Keratinocyte (primary cell): ENCODE measurements at regions not wholly inside any gene's neighbourhood (a gene's known extent, or its start where the extent isn't known, plus 50 kb on each side); places are given as distances from the start of the nearest gene placed in this dataset.

ENCODE experiments used
- DNase-seq: peaks from one replicate; pipeline ENCODE4 v3.0.0-alpha.2; 2011; ENCODE audit warnings: low read depth, missing footprints, low spot score
- FAIRE-seq: peaks from 2 replicates; lab custom pipeline; 2011; peaks lifted over from hg19 to GRCh38; lab: Jason Lieb, UNC
- H2AFZ ChIP-seq: 2 replicates; pipeline ENCODE4 v1.6.0; 2012; ENCODE audit warnings: low read length, control low read depth, inconsistent platforms; ENCODE audit not compliant: control insufficient read depth
- H3K27ac ChIP-seq: 2 replicates; pipeline ENCODE4 v1.5.1; 2011; ENCODE audit warnings: low read length; ENCODE audit not compliant: control insufficient read depth, insufficient read depth
- H3K27me3 ChIP-seq: 3 replicates; pipeline ENCODE4 v1.6.0; 2011; ENCODE audit warnings: low read length; ENCODE audit not compliant: control insufficient read depth, insufficient read depth; ENCODE audit errors: extremely low read depth
- H3K36me3 ChIP-seq, 2 experiments: 2 replicates in 1 of 2; 3 replicates in 1 of 2; pipeline ENCODE4 v1.5.1; 2011; ENCODE audit warnings: low read length in 2 of 2, mild to moderate bottlenecking in 1 of 2; ENCODE audit not compliant: control insufficient read depth in 2 of 2, insufficient read depth in 2 of 2; ENCODE audit errors: extremely low read depth in 1 of 2
- H3K4me1 ChIP-seq: 3 replicates; pipeline ENCODE4 v1.5.1; 2011; ENCODE audit warnings: low read length; ENCODE audit not compliant: control insufficient read depth, insufficient read depth; ENCODE audit errors: extremely low read depth
- H3K4me2 ChIP-seq: 3 replicates; pipeline ENCODE4 v1.6.0; 2011; ENCODE audit warnings: low read depth, low read length; ENCODE audit not compliant: control insufficient read depth, insufficient read depth; ENCODE audit errors: extremely low read depth
- H3K4me3 ChIP-seq, 3 experiments: fragments of 200-600 bp in 1 of 3; sonication (generic) in 1 of 3; 2 replicates in 2 of 3; 3 replicates in 1 of 3; pipeline ENCODE4 v1.5.1; 2011 to 2016; ENCODE audit warnings: low read length in 3 of 3, mild to moderate bottlenecking in 3 of 3, control low read depth in 2 of 3, inconsistent platforms in 1 of 3, low read depth in 1 of 3, mixed read lengths in 1 of 3, mixed run types in 1 of 3, moderate library complexity in 1 of 3; ENCODE audit not compliant: control insufficient read depth in 2 of 3, insufficient read depth in 2 of 3; ENCODE audit errors: extremely low read depth in 1 of 3
- H3K79me2 ChIP-seq: 2 replicates; pipeline ENCODE4 v1.6.0; 2012; ENCODE audit warnings: low read length; ENCODE audit not compliant: control insufficient read depth, insufficient read depth
- H3K9ac ChIP-seq: 3 replicates; pipeline ENCODE4 v1.6.0; 2011; ENCODE audit warnings: low read length; ENCODE audit not compliant: control insufficient read depth, insufficient read depth; ENCODE audit errors: extremely low read depth
- H3K9me1 ChIP-seq: 3 replicates; pipeline ENCODE4 v1.6.0; 2011; ENCODE audit warnings: low read length; ENCODE audit not compliant: control insufficient read depth, insufficient read depth; ENCODE audit errors: extremely low read depth
- H3K9me3 ChIP-seq: 2 replicates; pipeline ENCODE4 v1.5.1; 2012; ENCODE audit warnings: low read depth, low read length; ENCODE audit not compliant: control insufficient read depth
- H4K20me1 ChIP-seq: 3 replicates; pipeline ENCODE4 v1.6.0; 2011; ENCODE audit warnings: low read length; ENCODE audit not compliant: control insufficient read depth, insufficient read depth; ENCODE audit errors: extremely low read depth
- CTCF ChIP-seq, 3 experiments: IDR thresholded peaks in 1 of 3; conservative IDR thresholded peaks in 1 of 3; optimal IDR thresholded peaks in 1 of 3; 2 replicates in 2 of 3; 3 replicates in 1 of 3; pipeline versions ENCODE3 to v1.5.1; 2011; ENCODE audit warnings: low read length in 3 of 3, mild to moderate bottlenecking in 3 of 3, moderate library complexity in 2 of 3, control low read depth in 1 of 3, inconsistent platforms in 1 of 3; ENCODE audit not compliant: insufficient read depth in 2 of 3; ENCODE audit errors: extremely low read depth in 1 of 3
- EZH2 ChIP-seq: IDR thresholded peaks from one replicate; pipeline ENCODE4 v1.6.1; 2012; ENCODE audit warnings: inconsistent platforms, mild to moderate bottlenecking, low read length, moderate library complexity
- dilution Hi-C: fragments of 300-500 bp; cut with MboI; formaldehyde crosslinking; loops from one replicate; pipeline ENCODE4 v1.7.0; 2020; ENCODE audit warnings: low sequenced_read_pairs; ENCODE audit not compliant: extremely low pct_ligation_motif_present

- Histone ChIP-seq H3K27me3 (no peaks in the 10 kb centered on the region), H3K79me2 (no peaks in the 10 kb centered on the region), H3K9me3 (no peaks in the 10 kb centered on the region), H3K36me3 (no peaks in the 10 kb centered on the region), H4K20me1 (no peaks in the 10 kb centered on the region), H3K4me3 (no peak overlapping the region), H3K4me2 (no peak overlapping the region), H3K27ac (no peak overlapping the region), H3K4me1 (no peaks in the 10 kb centered on the region), H3K9ac (no peak overlapping the region), H2AFZ (no peak overlapping the region), H3K9me1 (no peaks in the 10 kb centered on the region)
- dilution Hi-C loops: no loop called here
- FAIRE-seq: no peak
- TF ChIP-seq EZH2 (no peak), CTCF (optimal IDR thresholded peaks at IDR 0.05 in 1 of 3, IDR thresholded peaks at IDR 0.05 in 1 of 3, conservative IDR thresholded peaks at IDR 0.05 in 1 of 3; ENCODE audit: extremely low read depth in 1 of 3, insufficient read depth in 2 of 3, low read length in 3 of 3) (no peak)
- no peak for DNase-seq
These were observed 78.2 kb upstream of the NR4A3 start for GRCh38 chr9:99743455-99743854.

- H3K36me3 ChIP-seq: no peaks in the 10 kb centered on the region
- no peaks in the 10 kb centered on the region for H4K20me1 ChIP-seq
- dilution Hi-C loops: no loop called here
- H2AFZ ChIP-seq: no peak overlapping the region
- no peak for FAIRE-seq
- H3K9me1 ChIP-seq: no peaks in the 10 kb centered on the region
- no peaks in the 10 kb centered on the region for H3K27me3 ChIP-seq
- H3K4me2 ChIP-seq: no peak overlapping the region
- H3K9me3 ChIP-seq: no peaks in the 10 kb centered on the region
- no peaks in the 10 kb centered on the region for H3K4me1 ChIP-seq
- no peaks in the 10 kb centered on the region for H3K79me2 ChIP-seq
- no peak overlapping the region for H3K9ac ChIP-seq
- TF ChIP-seq EZH2 (no peak), CTCF (optimal IDR thresholded peaks at IDR 0.05 in 1 of 3, IDR thresholded peaks at IDR 0.05 in 1 of 3, conservative IDR thresholded peaks at IDR 0.05 in 1 of 3; ENCODE audit: extremely low read depth in 1 of 3, insufficient read depth in 2 of 3, low read length in 3 of 3) (no peak)
- H3K27ac ChIP-seq: no peak overlapping the region
- no peak for DNase-seq
- H3K4me3 ChIP-seq: no peak overlapping the region
These were observed 77.6 kb upstream of the NR4A3 start for GRCh38 chr9:99744132-99744531.
